Spleen (tissue), 7 donors: ENCODE measurements at regions not wholly inside any gene's neighbourhood (a gene's known extent, or its start where the extent isn't known, plus 50 kb on each side); places are given as distances from the start of the nearest gene placed in this dataset.

Experiments
- POLR2A ChIP-seq, 3 donors: fragments of 450-650 bp; IDR thresholded peaks; one replicate each; pipeline ENCODE4 v1.5.1; 2017; ENCODE audit warnings: antibody characterized with exemption in 3 of 3, mild to moderate bottlenecking in 1 of 3
- POLR2AphosphoS5 ChIP-seq, 3 donors: sonication (generic); formaldehyde crosslinking; IDR thresholded peaks; one replicate each; pipeline ENCODE4 v1.5.1; 2017; ENCODE audit warnings: antibody characterized with exemption in 3 of 3
- TF ChIP-seq, protein P1 (sequence below), 11 experiments: fragments of 200-600 bp in 7 of 11; fragments of 450-650 bp in 4 of 11; sonication (generic) in 4 of 11; IDR thresholded peaks in 8 of 11; conservative IDR thresholded peaks in 3 of 11; 1 replicate in 7 of 11; 2 replicates in 4 of 11; pipeline versions ENCODE4 v1.4.0 to v1.8.0; 2016 to 2021; ENCODE audit warnings: antibody characterized with exemption in 11 of 11, inconsistent platforms in 4 of 11, mild to moderate bottlenecking in 1 of 11
- donor health status: DM: no; HTN: no; CAD: no; lungs with moderate emphysema.
- donor health status: DM: no; HTN: no; CAD: no.
- donor health status: DM: no; HTN: no; CAD: no.

DNA sequence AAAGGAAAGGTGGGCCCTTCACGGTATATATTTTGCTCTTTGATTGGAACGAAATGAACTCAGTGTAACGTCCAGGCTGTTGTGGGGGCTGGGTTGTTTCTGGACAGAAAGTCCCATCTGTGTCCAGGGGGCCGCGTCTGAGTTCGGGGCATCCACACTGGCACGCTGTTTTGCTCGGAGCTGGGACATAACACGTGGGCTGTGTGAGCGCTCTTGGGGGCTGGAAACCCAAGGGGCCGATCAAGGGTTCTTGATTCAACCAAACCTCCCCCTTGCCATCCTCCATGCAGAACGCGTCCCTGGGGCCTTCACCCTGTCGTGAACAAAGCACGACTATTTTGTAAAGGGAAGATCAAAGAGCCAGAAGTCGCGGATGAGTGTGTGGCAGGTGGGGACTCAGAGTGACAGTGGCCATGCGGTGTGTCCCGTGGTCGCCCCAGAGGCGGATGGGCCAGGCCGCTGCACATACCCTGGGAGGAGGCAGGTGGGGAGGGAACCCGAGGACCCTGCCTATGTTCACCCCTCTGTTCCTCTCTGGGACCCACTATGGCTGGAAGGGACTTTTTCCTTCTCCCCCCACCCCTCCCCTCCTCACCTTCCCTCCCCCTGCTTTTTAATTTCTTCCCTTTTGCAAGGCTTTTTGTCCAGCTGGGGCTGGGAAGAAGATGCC lies 387.2 kb downstream of the SEC14L1 start:
- TF ChIP-seq, protein P1, sequence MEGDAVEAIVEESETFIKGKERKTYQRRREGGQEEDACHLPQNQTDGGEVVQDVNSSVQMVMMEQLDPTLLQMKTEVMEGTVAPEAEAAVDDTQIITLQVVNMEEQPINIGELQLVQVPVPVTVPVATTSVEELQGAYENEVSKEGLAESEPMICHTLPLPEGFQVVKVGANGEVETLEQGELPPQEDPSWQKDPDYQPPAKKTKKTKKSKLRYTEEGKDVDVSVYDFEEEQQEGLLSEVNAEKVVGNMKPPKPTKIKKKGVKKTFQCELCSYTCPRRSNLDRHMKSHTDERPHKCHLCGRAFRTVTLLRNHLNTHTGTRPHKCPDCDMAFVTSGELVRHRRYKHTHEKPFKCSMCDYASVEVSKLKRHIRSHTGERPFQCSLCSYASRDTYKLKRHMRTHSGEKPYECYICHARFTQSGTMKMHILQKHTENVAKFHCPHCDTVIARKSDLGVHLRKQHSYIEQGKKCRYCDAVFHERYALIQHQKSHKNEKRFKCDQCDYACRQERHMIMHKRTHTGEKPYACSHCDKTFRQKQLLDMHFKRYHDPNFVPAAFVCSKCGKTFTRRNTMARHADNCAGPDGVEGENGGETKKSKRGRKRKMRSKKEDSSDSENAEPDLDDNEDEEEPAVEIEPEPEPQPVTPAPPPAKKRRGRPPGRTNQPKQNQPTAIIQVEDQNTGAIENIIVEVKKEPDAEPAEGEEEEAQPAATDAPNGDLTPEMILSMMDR (IDR thresholded peaks at IDR 0.05 in 8 of 11, conservative IDR thresholded peaks at IDR 0.05 in 3 of 11), result no peak
- TF ChIP-seq POLR2A (IDR thresholded peaks at IDR 0.05) (no peak), POLR2AphosphoS5 (IDR thresholded peaks at IDR 0.05) (no peak)
